HepG2 (cell line): ENCODE measurements at regions not wholly inside any gene's neighbourhood (a gene's known extent, or its start where the extent isn't known, plus 50 kb on each side); places are given as distances from the start of the nearest gene placed in this dataset.

ENCODE experiments used
- ATAC-seq: fragments of 200-7000 bp; cut with Tn5 transposase; 3 replicates; pipeline ENCODE4 v1.9.1; 2020; ENCODE audit warnings: mild to moderate bottlenecking, moderate library complexity
- BruUV-seq: library from RNA; stranded (reverse); fragments of 400-500 nt; replicated peaks from 2 replicates; lab custom pipeline; 2021; lab: Mats Ljungman, UMichigan
- CTCF ChIA-PET: fragments of 300-600 bp; formaldehyde crosslinking; extraction: SDS; loops from one replicate; lab custom pipeline; 2021; ENCODE audit warnings: low total read pairs, inconsistent platforms, low intra/inter-chr PET ratio; lab: Yijun Ruan, JAX
- POLR2A ChIA-PET: fragments of 350-600 bp; sonication (Branson Sonifier 250); formaldehyde crosslinking; loops from one replicate; lab custom pipeline; 2020; ENCODE audit warnings: antibody characterized with exemption, inconsistent platforms; lab: Yijun Ruan, JAX
- DNase-seq: peaks from one replicate; pipeline ENCODE4 v3.0.0-alpha.2; 2015; ENCODE audit warnings: low spot score
- FAIRE-seq: peaks from 3 replicates; lab custom pipeline; 2011; peaks lifted over from hg19 to GRCh38; lab: Jason Lieb, UNC
- H2AFZ ChIP-seq: one replicate; pipeline ENCODE4 v1.6.1; 2011; ENCODE audit warnings: low read length, inconsistent platforms
- H3K27ac ChIP-seq: fragments of 300-600 bp; 3 replicates; pipeline ENCODE4 v1.8.0; 2011; ENCODE audit warnings: mixed run types, mild to moderate bottlenecking, mixed read lengths, low read length, inconsistent platforms; ENCODE audit not compliant: insufficient read depth; ENCODE audit errors: extremely low read length
- H3K27me3 ChIP-seq, 2 experiments: fragments of 200-600 bp in 1 of 2; 2 replicates in 1 of 2; 3 replicates in 1 of 2; pipeline versions ENCODE4 v1.6.0 to v1.8.0; 2011; ENCODE audit warnings: low read length in 2 of 2, mild to moderate bottlenecking in 2 of 2, moderate library complexity in 2 of 2, inconsistent platforms in 1 of 2; ENCODE audit not compliant: insufficient read depth in 2 of 2, control insufficient read depth in 1 of 2
- H3K36me3 ChIP-seq, 2 experiments: fragments of 200-600 bp in 1 of 2; replicated peaks in 1 of 2; 2 replicates in 1 of 2; 3 replicates in 1 of 2; pipeline versions ENCODE4 v1.5.1 to v1.8.0; 2011; ENCODE audit warnings: low read length in 2 of 2, inconsistent platforms in 1 of 2; ENCODE audit not compliant: insufficient read depth in 2 of 2, control insufficient read depth in 1 of 2
- H3K4me1 ChIP-seq: 2 replicates; pipeline ENCODE4 v1.5.1; 2012; ENCODE audit warnings: low read length, inconsistent platforms; ENCODE audit not compliant: insufficient read depth
- H3K4me2 ChIP-seq: 2 replicates; pipeline ENCODE4 v1.6.0; 2011; ENCODE audit warnings: low read depth, low read length, inconsistent platforms
- H3K4me3 ChIP-seq, 3 experiments: fragments of 200-600 bp in 1 of 3; sonication (generic), shearing (Covaris generic) in 1 of 3; replicated peaks in 1 of 3; 2 replicates each; pipeline ENCODE4 v1.5.1; 2011 to 2016; ENCODE audit warnings: low read length in 3 of 3, inconsistent platforms in 2 of 3, low read depth in 2 of 3, mild to moderate bottlenecking in 2 of 3, control low read depth in 1 of 3, mixed read lengths in 1 of 3; ENCODE audit not compliant: insufficient read depth in 1 of 3
- H3K79me2 ChIP-seq: one replicate; pipeline ENCODE4 v1.6.1; 2011; ENCODE audit warnings: low read length, inconsistent platforms; ENCODE audit not compliant: insufficient read depth
- H3K9ac ChIP-seq: 2 replicates; pipeline ENCODE4 v1.6.0; 2011; ENCODE audit warnings: mild to moderate bottlenecking, low read depth, low read length, inconsistent platforms; ENCODE audit not compliant: insufficient read depth
- H3K9me3 ChIP-seq: 2 replicates; pipeline ENCODE4 v1.5.1; 2012; ENCODE audit warnings: mild to moderate bottlenecking, low read length
- H4K20me1 ChIP-seq: 2 replicates; pipeline ENCODE4 v1.6.0; 2011; ENCODE audit warnings: inconsistent platforms, mild to moderate bottlenecking, low read length, moderate library complexity; ENCODE audit not compliant: insufficient read depth
- CBFB ChIP-seq: sonication (generic); formaldehyde crosslinking; IDR thresholded peaks from 2 replicates; pipeline ENCODE4 v1.4.0; 2020; ENCODE audit warnings: missing genetic modification reagents
- CBX5 ChIP-seq: sonication (generic); formaldehyde crosslinking; IDR thresholded peaks from 2 replicates; pipeline ENCODE4 v1.4.0; 2020; ENCODE audit warnings: missing genetic modification reagents, borderline replicate concordance
- GATAD1 ChIP-seq: IDR thresholded peaks from 2 replicates; pipeline ENCODE4 v1.6.1; 2016; ENCODE audit warnings: missing genetic modification reagents, missing compliant biosample characterization
- HOXA7 ChIP-seq: sonication (generic); formaldehyde crosslinking; IDR thresholded peaks from 2 replicates; pipeline ENCODE4 v1.8.1; 2022; ENCODE audit warnings: mild to moderate bottlenecking, missing genetic modification reagents, moderate library complexity
- MAZ ChIP-seq, 2 experiments: sonication (generic) in 1 of 2; formaldehyde crosslinking in 1 of 2; IDR thresholded peaks; 2 replicates each; pipeline versions ENCODE4 v1.5.0 to v1.6.1; 2012 to 2020; ENCODE audit warnings: low read depth in 2 of 2, mild to moderate bottlenecking in 2 of 2, borderline replicate concordance in 1 of 2, improper control_type of control experiment in 1 of 2, low read length in 1 of 2, missing genetic modification reagents in 1 of 2, moderate library complexity in 1 of 2
- PHF21A ChIP-seq: sonication (generic); formaldehyde crosslinking; IDR thresholded peaks from 2 replicates; pipeline ENCODE4 v1.5.0; 2020; ENCODE audit warnings: mild to moderate bottlenecking, missing genetic modification reagents
- YEATS2 ChIP-seq: sonication (generic); formaldehyde crosslinking; IDR thresholded peaks from 2 replicates; pipeline ENCODE4 v1.4.0; 2020; ENCODE audit warnings: missing genetic modification reagents, borderline replicate concordance
- ZNF816 ChIP-seq: sonication (generic); formaldehyde crosslinking; IDR thresholded peaks from 2 replicates; pipeline ENCODE4 v1.8.0; 2022; ENCODE audit warnings: missing genetic modification reagents, mild to moderate bottlenecking, borderline replicate concordance
- ZSCAN30 ChIP-seq: sonication (generic); formaldehyde crosslinking; IDR thresholded peaks from 2 replicates; pipeline ENCODE4 v1.5.0; 2020; ENCODE audit warnings: mild to moderate bottlenecking, missing genetic modification reagents
- WGBS: methylation state at CpG from one replicate; pipeline ENCODE4 v1.1.6; 2017; ENCODE audit warnings: low lambda C conversion rate; 5-methylcytosine and 5-hydroxymethylcytosine counted together
- in situ Hi-C: cut with HindIII; loops from 2 replicates; pipeline ENCODE4 v1.10.0; 2017; ENCODE audit warnings: low pct_unique_long_range_greater_than_20kb; ENCODE audit not compliant: extremely low pct_ligation_motif_present
- intact Hi-C: fragments of 100-400 bp; cut with micrococcal nuclease; formaldehyde crosslinking; loops from one replicate; pipeline ENCODE4 v1.10.0; 2022; ENCODE audit not compliant: unreplicated experiment
- TF ChIP-seq, protein P1 (sequence below): conservative IDR thresholded peaks from 2 replicates; pipeline ENCODE4 v1.6.1; 2018; ENCODE audit warnings: missing genetic modification reagents

GRCh38 chr10:36256166-36256565, 614.1 kb upstream of the FZD8 start:
- ATAC-seq: no peak
- in situ Hi-C loops: no loop called here
- no peak overlapping the region for H3K4me2 ChIP-seq
- FAIRE-seq: no peak
- BruUV-seq: no TSS peak
- H3K79me2 ChIP-seq: no peaks in the 10 kb centered on the region
- no peak overlapping the region for H3K27ac ChIP-seq
- intact Hi-C loops: no loop called here
- H3K36me3 ChIP-seq: no peaks in the 10 kb centered on the region
- POLR2A ChIA-PET: no interaction called here
- H2AFZ ChIP-seq: no peak overlapping the region
- no peaks in the 10 kb centered on the region for H4K20me1 ChIP-seq
- H3K4me3 ChIP-seq: no peak overlapping the region
- DNase-seq: no peak
- 24% methylated on average over 2 of the region's 2 CpGs for WGBS
- no peak for TF ChIP-seq HOXA7 (CRISPR knock-in tag)
- TF ChIP-seq, protein P1, sequence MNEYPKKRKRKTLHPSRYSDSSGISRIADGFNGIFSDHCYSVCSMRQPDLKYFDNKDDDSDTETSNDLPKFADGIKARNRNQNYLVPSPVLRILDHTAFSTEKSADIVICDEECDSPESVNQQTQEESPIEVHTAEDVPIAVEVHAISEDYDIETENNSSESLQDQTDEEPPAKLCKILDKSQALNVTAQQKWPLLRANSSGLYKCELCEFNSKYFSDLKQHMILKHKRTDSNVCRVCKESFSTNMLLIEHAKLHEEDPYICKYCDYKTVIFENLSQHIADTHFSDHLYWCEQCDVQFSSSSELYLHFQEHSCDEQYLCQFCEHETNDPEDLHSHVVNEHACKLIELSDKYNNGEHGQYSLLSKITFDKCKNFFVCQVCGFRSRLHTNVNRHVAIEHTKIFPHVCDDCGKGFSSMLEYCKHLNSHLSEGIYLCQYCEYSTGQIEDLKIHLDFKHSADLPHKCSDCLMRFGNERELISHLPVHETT (CRISPR knock-in tag): no peak
- TF ChIP-seq ZNF816 (CRISPR knock-in tag): no peak
- no peak for TF ChIP-seq YEATS2 (CRISPR knock-in tag)
- TF ChIP-seq PHF21A (CRISPR knock-in tag): no peak
- TF ChIP-seq GATAD1 (CRISPR knock-in tag): no peak
- TF ChIP-seq CBX5 (CRISPR knock-in tag): no peak
- TF ChIP-seq CBFB: no peak
- no peak for TF ChIP-seq MAZ (IDR thresholded peaks at IDR 0.05; ENCODE audit: borderline replicate concordance, low read depth, low read length)
- TF ChIP-seq MAZ (CRISPR knock-in tag; IDR thresholded peaks at IDR 0.05; ENCODE audit: low read depth): no peak
- TF ChIP-seq ZSCAN30: no peak
- no peaks in the 10 kb centered on the region for H3K9me3 ChIP-seq
- CTCF ChIA-PET: no interaction called here
- H3K27me3 ChIP-seq: no peaks in the 10 kb centered on the region; a peak in 1 of 5 replicates
- no peak overlapping the region for H3K9ac ChIP-seq
- H3K4me1 ChIP-seq: 0 out of 2 replicates have a peak, but pooled peaks cover 5% of the 10 kb centered on the region
